SH-SY5Y (cell line): ENCODE measurements at regions not wholly inside any gene's neighbourhood (a gene's known extent, or its start where the extent isn't known, plus 50 kb on each side); places are given as distances from the start of the nearest gene placed in this dataset.

Experiments
- GATA2 ChIP-seq: IDR thresholded peaks from 2 replicates; pipeline ENCODE4 v1.6.1; 2011; ENCODE audit warnings: mild to moderate bottlenecking, low read depth, low read length
- GATA3 ChIP-seq: IDR thresholded peaks from 2 replicates; pipeline ENCODE4 v1.6.1; 2011; ENCODE audit warnings: low read depth, mild to moderate bottlenecking, low read length, moderate library complexity

- TF ChIP-seq GATA3 (no peak), GATA2 (no peak)
Measured at GRCh38 chr20:60422848-60423247, 464.6 kb downstream of the CDH26 start.
